ENCODE measurements at regions not wholly inside any gene's neighbourhood (a gene's known extent, or its start where the extent isn't known, plus 50 kb on each side); places are given as distances from the start of the nearest gene placed in this dataset.

- TF ChIP-seq E2F4 (CRISPR knock-in tag; IDR thresholded peaks at IDR 0.05; ENCODE audit: low read depth) (no peak), ZFP91 (CRISPR knock-in tag; IDR thresholded peaks at IDR 0.05) (no peak), MED1 (CRISPR knock-in tag; IDR thresholded peaks at IDR 0.05; ENCODE audit: borderline replicate concordance) (no peak), SP2 (IDR thresholded peaks at IDR 0.05; ENCODE audit: extremely low read depth, low read depth, low read length, poor library complexity, severe bottlenecking) (no peak)
Observed at GRCh38 chr1:34645919-34646318, 108.9 kb upstream of the GJB5 start (continued).

- Histone ChIP-seq H3K36me3 (ENCODE audit: control insufficient read depth, insufficient read depth, low read length) (no peaks in the 10 kb centered on the region), H2AFZ (ENCODE audit: low read depth, low read length) (no peak overlapping the region), H3K4me1 (replicated peaks in 1 of 2; ENCODE audit: control insufficient read depth in 2 of 2, insufficient read depth in 2 of 2, low read length in 2 of 2) (peaks cover 0 to 4% of the 10 kb centered on the region in 2 experiments; a peak in 1 of 5 replicates), H3K9me3 (replicated peaks; ENCODE audit: control insufficient read depth, insufficient read depth, low read depth, low read length) (no peaks in the 10 kb centered on the region), H3K4me3 (no peak overlapping the region), H3K4me2 (ENCODE audit: insufficient read depth, low read length) (no peak overlapping the region), H3K27ac (ENCODE audit: extremely low read depth, low read depth, low read length) (no peak overlapping the region), H3K27me3 (ENCODE audit: control insufficient read depth in 2 of 2, insufficient read depth in 2 of 2, low read length in 2 of 2) (peaks cover 2 to 19% of the 10 kb centered on the region in 2 experiments; a peak in 4 of 5 replicates), H4K20me1 (replicated peaks; ENCODE audit: control insufficient read depth, insufficient read depth, low read length) (no peaks in the 10 kb centered on the region), H3K9me1 (ENCODE audit: control insufficient read depth, insufficient read depth, low read length) (no peaks in the 10 kb centered on the region), H3K9ac (ENCODE audit: insufficient read depth in 1 of 2, low read depth in 2 of 2, low read length in 2 of 2) (no peak overlapping the region), H3K79me2 (ENCODE audit: control insufficient read depth, insufficient read depth, low read length) (no peaks in the 10 kb centered on the region)
- ATAC-seq: no peak
- intact Hi-C loops (cut with micrococcal nuclease): no loop called here
- WGBS (ENCODE audit: insufficient coverage, low coverage, missing lambda C conversion rate): under 1% methylated on average over 6 of the region's 6 CpGs
- POLR2A ChIA-PET: interaction anchor here (0.8 kb wide), 1 partner anchor 16 kb away, joined by 3 read pairs; no protein-coding TSS in a partner anchor
- DNase-seq (ENCODE audit: extremely low read depth in 1 of 4, low spot score in 3 of 4): no peak
- in situ Hi-C loops (cut with MboI): no loop called here
- CTCF ChIA-PET (ENCODE audit: low intra/inter-chr PET ratio): no interaction called here
- BruUV-seq (replicated peaks): no TSS peak
- TF ChIP-seq HINFP (tag; conservative IDR thresholded peaks at IDR 0.05; ENCODE audit: low read depth) (no peak), ZNF780A (CRISPR knock-in tag; IDR thresholded peaks at IDR 0.05) (no peak), MTF1 (CRISPR knock-in tag; IDR thresholded peaks at IDR 0.05; ENCODE audit: borderline replicate concordance) (no peak), ZNF655 (CRISPR knock-in tag; IDR thresholded peaks at IDR 0.05) (no peak), CREB1 (IDR thresholded peaks at IDR 0.05) (no peak), CREB1 (CRISPR knock-in tag; IDR thresholded peaks at IDR 0.05) (no peak), TAF9B (IDR thresholded peaks at IDR 0.05; ENCODE audit: partially characterized antibody) (no peak), BDP1 (IDR thresholded peaks at IDR 0.05; ENCODE audit: insufficient read depth, insufficient read length) (no peak)
- no peak for FAIRE-seq
Observed at GRCh38 chr1:34648501-34648900, 106.3 kb upstream of the GJB5 start.

Measured in K562 (cell line).